Sciatic nerve (tissue), 2 donors: ENCODE measurements at regions not wholly inside any gene's neighbourhood (a gene's known extent, or its start where the extent isn't known, plus 50 kb on each side); places are given as distances from the start of the nearest gene placed in this dataset.

Source experiments
- ATAC-seq: fragments of 200-7000 bp; cut with Tn5 transposase; one replicate; pipeline ENCODE4 v1.9.1; 2020; ENCODE audit warnings: mild to moderate bottlenecking, moderate library complexity
- DNase-seq: peaks from one replicate; pipeline ENCODE4 v3.0.0-alpha.2; 2020; ENCODE audit warnings: low spot score
- intact Hi-C: fragments of 100-400 bp; cut with DNase I; formaldehyde crosslinking; loops from one replicate; pipeline ENCODE4 v1.14.2; 2022
- donor health status: DM: no; HTN: no; CAD: no.
- donor health status: DM: no; HTN: no; CAD: no.

- ATAC-seq (no peak), DNase-seq (no peak)
- intact Hi-C loops: no loop called here
Observed at GRCh38 chr15:37524601-37525000, 409.8 kb upstream of the TMCO5A start.

- ATAC-seq (no peak), DNase-seq (no peak)
- intact Hi-C loops: no loop called here
Observed at GRCh38 chr15:37528432-37528831, 406.0 kb upstream of the TMCO5A start.

DNA sequence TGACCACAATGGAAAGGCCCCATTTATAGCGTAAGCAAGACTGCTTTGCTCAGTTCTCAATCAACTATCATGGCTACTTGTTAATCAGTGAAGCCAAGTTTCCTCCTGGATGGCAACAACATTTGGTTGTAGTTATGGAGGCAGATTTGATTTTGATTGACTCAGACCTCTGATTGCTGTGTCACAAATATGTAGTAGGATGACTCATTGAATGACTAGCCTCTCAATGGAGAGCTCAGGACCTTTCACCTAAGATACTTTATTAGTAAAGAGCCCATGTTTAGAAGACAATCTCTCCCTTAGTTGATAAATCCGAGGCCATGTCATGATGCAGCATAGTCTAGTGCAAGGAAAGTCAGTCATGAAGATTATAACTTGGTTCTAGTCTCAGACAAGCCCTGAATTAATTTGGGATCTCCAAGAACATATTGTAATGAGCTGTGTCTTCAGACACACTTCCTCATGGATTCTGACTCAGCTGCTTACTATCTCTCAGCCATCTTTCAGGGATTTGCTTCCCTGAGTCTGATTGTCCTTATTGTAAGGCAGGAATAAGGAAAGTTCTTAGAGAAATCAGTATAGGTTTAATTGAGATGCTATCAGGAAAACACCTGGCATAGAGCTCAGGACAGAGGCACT is 397.4 kb upstream of the TMCO5A start:
- DNase-seq (no peak), ATAC-seq (no peak)
- intact Hi-C loops: no loop called here

GRCh38 chr15:37537802-37538201 is 396.6 kb upstream of the TMCO5A start:
- intact Hi-C loops: no loop called here
- ATAC-seq (no peak), DNase-seq (no peak)

- intact Hi-C loops: no loop called here
- DNase-seq (no peak), ATAC-seq (no peak)
Observed at GRCh38 chr15:37548116-37548515, 386.3 kb upstream of the TMCO5A start.

DNA sequence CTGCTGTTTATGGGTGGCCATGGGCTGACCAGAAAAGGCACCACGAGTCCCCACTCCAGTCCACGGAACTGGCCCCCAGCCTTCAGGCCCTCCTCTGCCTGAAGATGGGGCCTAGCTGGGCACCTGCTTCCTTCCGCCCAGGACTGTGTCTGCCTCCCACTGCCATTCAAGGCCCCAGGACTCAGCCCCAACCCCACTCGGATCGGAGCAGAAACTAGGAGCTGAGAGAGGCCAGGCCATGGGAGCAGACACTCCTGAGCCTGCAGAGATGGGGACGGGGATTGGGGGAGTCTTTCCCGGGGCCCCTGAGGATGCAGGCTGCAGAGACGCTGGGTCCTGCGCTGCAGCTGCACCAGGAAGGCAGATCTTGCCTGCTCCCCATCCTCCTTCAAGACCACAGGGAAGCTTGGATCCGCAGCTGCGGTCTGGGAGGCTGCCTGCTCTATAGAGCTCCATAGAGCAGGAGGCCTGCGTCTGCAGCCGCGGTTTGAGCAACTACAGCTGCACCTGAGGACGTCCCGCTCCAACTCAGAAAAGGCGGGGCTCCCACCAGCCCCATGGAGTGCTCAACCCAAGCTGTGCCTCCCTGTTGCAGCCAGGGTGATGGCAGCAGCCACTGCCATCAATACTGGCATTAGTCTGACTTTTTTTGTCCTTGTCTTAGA is 383.9 kb upstream of the TMCO5A start:
- DNase-seq (no peak), ATAC-seq (no peak)
- intact Hi-C loops: loop anchor here (10.0 kb wide), 1 partner anchor 46 kb away; no protein-coding TSS in a partner anchor

DNA sequence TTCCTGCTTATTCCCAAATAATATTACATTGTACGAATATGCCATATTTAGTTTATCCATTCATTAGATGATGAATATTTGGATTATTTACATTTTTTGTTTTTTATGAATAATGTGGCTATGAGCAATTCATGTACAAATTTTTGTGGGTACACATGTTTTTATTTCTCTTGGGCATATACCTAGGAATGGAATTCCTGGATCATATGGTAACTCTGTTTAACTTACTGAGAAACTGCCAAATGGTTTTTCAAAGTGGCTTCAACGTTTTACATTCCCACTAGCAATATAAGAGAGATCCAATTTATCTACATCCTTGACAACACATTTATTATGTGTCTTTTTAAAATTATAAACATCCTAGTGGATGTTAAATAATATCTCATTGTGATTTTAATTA is 362.0 kb upstream of the TMCO5A start:
- intact Hi-C loops: no loop called here
- DNase-seq (no peak), ATAC-seq (no peak)

GRCh38 chr15:37574985-37575384 is 359.5 kb upstream of the TMCO5A start:
- DNase-seq (no peak), ATAC-seq (no peak)
- intact Hi-C loops: no loop called here

DNA sequence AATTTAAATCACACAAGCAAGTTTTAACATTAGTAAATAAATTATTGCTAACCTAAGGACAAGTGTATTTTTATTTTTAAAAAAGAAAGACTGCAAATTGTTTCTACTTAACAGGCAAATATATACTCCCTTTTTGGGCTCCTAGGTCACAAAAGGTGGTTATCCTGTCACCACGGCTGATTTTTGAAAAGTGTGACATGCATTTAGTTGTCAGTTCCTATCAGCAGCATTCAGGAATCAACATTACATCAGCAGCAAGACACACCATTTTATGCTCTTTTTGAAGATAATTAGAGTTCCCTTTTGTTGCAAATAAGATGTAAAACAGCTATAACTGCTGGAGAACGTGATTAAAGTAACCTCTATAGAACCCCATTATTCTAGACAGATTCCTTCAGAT is 357.5 kb upstream of the TMCO5A start:
- intact Hi-C loops: no loop called here
- ATAC-seq: no peak

DNA sequence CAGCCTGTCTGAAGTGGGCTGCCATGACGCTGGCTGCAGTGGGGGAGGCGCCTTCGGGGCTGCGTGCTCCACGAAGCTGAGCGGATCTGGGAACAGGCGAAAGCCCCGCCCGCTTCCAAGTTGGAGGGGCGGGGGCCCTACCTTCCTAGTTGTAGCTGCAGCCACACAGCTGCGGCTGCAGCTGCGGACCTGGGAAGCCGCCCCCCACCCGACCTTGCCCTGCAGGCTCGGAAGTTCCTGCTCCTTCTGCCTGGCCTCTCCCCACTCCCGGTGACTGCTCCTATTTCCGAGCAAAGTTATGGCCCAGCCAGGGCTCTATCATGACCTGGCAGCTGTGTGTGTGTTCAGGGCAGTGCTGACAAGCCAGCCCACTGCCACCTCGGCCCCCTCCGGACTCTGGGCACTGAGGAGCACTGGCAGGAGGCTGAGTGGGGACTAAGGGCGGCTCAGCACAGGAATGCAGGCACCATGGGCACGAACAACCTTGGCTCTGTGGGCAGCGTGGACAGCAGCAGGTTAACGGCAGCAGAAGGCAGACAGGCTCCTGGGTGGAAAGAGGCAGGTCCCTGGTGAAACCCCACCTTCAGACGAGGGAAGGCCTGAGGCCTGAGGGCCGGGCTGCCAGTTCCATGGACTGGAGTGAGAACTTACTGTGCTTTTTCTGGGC is 352.4 kb upstream of the TMCO5A start:
- intact Hi-C loops: no loop called here
- DNase-seq (no peak), ATAC-seq (no peak)

More for the DNA sequence above, 357.5 kb upstream of the TMCO5A start:
- DNase-seq: no peak

GRCh38 chr15:37582852-37583251 is 351.6 kb upstream of the TMCO5A start:
- ATAC-seq (no peak), DNase-seq (no peak)
- intact Hi-C loops: no loop called here

DNA sequence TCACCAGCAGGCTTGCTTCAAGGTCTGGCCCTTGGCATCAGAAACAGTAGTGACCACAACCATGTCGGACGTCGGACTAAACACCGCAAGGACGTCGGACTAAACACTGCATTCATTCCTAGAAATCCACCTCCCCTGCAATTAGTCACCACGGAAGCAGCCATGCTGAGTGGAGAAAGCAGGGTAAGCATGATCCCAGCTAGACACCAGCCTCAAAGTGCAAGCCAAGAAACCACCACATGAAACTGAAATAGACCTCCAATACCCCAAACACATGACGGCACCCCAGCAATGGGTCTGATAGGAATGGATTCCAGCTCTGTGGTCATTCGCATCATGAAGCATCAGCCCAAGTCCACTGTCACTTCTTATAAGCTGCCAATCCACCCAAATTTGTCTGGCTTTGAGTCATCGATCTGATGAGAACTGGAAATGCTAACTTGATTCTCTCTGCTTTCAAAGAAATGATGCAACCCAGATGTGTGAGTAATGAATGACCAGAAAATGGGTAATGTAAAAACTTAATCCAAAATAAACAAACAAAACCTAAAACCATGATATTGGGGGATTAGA is 348.3 kb upstream of the TMCO5A start:
- DNase-seq (no peak), ATAC-seq (no peak)
- intact Hi-C loops: no loop called here

DNA sequence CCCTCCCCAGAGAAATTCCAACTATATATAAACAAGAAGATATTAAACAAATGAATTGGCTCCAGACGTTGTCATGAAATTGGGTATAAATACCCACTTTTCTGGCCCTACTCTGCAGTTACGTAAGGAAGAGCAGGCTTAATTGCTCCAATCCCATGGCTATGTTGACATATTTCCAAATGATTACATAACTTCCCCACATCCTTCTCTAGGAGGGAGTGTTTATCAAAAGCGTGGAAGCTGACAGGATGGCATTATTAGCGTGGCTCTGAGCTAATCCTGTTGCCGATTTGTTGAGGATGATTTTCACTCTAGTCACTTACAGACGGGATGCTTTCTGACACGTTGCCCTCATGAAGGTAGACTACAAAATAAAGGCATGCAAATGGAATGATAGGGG is 347.5 kb upstream of the TMCO5A start:
- intact Hi-C loops: no loop called here
- ATAC-seq (peak; percentile 70), DNase-seq (no peak)

DNA sequence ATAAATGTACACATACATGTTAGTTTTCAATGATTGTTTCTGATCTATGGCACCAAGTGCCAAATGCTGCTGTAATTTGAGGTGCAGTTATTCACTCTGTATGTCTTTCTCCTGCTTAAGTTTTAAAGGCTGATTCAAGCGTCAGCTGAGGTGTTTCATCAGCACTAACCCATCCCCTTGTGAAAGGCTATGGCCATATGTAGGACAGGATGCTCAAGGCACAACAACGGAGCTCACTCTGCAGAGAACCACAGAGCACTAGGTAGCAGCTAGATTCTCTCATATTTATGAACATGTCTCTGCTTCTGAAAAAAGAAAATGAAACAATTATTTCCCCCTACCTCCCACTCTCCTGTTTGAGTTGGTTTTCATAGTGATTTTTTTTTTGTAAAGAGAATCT is 340.0 kb upstream of the TMCO5A start:
- DNase-seq: no peak
- ATAC-seq: no peak
- intact Hi-C loops: no loop called here

DNA sequence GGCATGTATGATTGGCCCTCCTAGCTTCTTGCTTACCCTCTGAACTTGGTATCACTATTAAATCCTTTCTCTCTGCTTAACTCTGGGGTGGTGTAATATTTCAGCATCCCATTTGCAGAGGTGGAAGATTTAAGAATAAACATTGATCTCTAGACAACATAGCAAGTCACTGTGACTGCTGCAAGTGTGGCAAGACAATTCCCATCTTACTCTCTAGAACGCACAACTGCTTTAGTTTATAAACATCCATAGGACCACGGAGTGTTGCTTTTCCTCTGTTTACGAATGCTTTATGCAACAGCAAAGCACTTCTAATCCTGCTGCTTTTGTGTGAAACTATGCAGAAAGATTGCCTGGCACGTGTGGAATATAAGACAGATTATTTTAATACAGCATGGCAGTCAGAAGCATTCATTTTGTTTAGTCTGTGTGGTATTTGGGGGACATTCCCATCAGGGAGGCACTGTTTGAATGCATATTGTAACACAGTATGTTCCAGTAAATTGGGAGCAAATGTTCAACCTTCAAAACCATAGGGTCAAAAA is 338.9 kb upstream of the TMCO5A start:
- intact Hi-C loops: no loop called here
- no peak for ATAC-seq
- no peak for DNase-seq

DNA sequence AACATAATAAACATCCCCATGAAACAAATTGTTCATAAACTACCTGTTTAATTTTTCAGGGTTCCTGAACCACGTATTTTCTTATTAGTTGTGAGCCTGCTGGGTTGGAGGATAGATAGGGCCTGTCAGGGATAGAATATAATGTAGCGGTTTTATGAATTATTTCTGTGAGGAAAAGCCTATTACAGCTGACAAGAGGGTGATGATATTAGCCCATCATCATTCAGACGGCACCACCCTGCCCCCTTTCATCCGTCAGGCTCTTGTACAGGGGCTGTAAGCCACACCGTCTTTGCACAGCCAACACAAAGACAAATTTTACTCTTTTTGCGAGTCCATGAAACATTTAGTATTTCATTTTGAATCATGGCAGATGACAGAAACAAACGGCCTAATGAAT is 335.3 kb upstream of the TMCO5A start:
- intact Hi-C loops: no loop called here
- DNase-seq (no peak), ATAC-seq (no peak)

GRCh38 chr15:37616215-37616614 is 318.2 kb upstream of the TMCO5A start:
- no peak for ATAC-seq
- intact Hi-C loops: no loop called here
- no peak for DNase-seq

- DNase-seq (no peak), ATAC-seq (no peak)
- intact Hi-C loops: no loop called here
Observed at GRCh38 chr15:37618353-37618752, 316.1 kb upstream of the TMCO5A start.

GRCh38 chr15:37619358-37620042 is 314.9 kb upstream of the TMCO5A start:
- DNase-seq: no peak
- intact Hi-C loops: no loop called here
- no peak for ATAC-seq
